ENCODE measurements at regions not wholly inside any gene's neighbourhood (a gene's known extent, or its start where the extent isn't known, plus 50 kb on each side); places are given as distances from the start of the nearest gene placed in this dataset.
"Not testable (repeated sequence)": the region's sequence is repeated elsewhere in the genome, so short reads cannot be mapped to it uniquely, and the experiment has no call there.

GRCh38 chr13:93017493-93018112, 209.0 kb upstream of the GPC6 start:
- DNase-seq: no peak

- DNase-seq: peak in 1 of 3 donors; percentile 1
Measured at GRCh38 chr13:93023929-93024328, 202.7 kb upstream of the GPC6 start.

DNA sequence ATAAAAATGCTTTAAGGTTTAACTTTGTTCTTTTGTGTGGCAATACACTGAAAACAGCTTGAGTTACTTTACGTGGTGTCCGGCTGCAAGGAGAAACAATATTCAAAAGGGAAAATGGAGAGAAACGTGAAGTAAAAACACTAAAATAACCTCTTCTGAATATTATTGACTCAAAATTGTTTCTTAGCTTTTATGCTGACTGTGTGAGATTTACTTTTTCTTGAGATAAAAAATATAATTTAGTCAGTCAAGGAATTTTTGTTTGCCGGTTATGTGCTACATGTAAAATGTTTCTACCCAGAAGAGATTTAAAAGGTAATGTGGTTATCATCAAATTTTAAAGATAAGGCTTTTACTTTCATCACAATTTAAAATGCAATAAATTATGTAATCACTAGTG, 200.6 kb upstream of the GPC6 start:
- no peak for DNase-seq

- DNase-seq: peak in 1 of 3 donors; percentile 24
Measured at GRCh38 chr13:93029536-93029935, 197.1 kb upstream of the GPC6 start.

DNA sequence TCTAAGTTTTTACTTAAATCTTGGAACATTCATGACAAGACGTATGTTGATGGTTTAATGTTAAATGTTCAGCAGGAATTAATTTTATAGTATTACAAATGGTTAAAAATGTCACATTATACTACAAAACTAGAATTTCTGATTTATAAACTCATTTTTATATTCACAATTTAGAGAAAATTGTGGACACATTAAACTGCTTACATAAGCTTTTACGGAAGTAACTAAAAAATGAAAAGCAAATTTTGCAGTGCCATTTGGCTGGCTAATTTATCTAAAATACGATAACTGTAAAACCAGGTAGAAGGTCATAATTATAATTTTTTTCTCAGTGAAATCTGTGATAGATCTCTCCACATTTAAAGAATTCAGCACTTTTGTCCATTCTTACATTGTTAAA, 190.2 kb upstream of the GPC6 start:
- no peak for DNase-seq

- DNase-seq: no peak
Measured at GRCh38 chr13:93037780-93038179, 188.8 kb upstream of the GPC6 start.

DNA sequence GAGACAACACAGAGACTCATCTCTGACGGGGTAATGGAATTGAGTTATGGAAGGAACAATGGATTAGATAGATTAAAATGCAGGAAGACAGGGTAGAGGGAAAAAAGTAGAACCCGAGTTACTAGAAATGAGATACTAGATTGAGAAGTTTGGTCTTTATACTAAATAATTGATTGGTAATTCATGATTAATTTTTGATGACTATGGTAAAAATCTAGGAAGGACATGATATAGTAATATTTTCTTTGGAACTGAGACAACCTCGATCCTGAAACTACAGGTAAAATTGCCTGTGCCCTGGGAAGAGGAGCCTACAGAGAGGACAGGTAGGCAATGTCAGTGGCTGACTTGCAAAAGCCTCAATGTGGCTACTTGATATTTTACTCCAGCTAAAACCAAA, 188.4 kb upstream of the GPC6 start:
- no peak for DNase-seq

- DNase-seq: peak in 1 of 3 donors; percentile 25
Measured at GRCh38 chr13:93039131-93039530, 187.5 kb upstream of the GPC6 start.

- DNase-seq: not testable (repeated sequence)
Measured at GRCh38 chr13:93041566-93041965, 185.0 kb upstream of the GPC6 start.

DNA sequence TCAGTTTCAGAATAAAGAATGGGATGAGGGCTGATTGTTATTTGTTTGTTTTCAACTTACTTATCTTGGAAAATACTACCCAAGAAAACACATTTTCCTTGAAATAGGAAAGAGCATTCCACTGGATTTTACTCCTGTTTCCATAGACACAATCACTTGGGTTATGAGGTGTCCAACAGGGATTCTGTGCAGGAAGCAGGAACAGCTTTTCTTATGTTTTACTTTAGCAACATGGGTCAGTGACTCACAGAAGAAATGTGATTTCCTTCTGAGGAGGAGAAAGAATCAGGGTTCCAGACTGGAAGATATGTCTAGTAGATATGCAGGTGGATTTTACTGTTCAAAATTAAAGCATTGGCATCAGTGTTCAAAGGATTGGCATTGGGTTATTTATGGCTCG, 180.8 kb upstream of the GPC6 start:
- no peak for DNase-seq

GRCh38 chr13:93055233-93055632, 171.4 kb upstream of the GPC6 start:
- DNase-seq: no peak

DNA sequence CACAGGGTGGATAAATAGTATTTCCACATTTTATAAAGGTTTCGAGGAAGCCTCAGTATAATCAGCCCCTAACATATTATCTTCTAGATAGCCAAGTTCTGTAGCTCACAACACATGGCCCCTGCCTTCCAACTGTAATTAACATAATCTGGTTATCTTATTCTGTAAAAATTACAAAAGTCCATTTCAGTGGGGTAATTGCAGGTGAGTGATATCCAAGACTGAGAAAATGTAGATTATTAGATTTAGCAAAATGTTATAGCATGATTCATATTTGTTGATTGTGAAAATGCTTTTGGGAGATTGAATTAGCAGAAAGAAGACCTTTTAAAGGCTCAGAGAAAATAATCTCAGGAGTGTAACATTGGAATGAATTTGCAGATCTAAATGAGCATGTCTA, 168.3 kb upstream of the GPC6 start:
- DNase-seq: no peak

DNA sequence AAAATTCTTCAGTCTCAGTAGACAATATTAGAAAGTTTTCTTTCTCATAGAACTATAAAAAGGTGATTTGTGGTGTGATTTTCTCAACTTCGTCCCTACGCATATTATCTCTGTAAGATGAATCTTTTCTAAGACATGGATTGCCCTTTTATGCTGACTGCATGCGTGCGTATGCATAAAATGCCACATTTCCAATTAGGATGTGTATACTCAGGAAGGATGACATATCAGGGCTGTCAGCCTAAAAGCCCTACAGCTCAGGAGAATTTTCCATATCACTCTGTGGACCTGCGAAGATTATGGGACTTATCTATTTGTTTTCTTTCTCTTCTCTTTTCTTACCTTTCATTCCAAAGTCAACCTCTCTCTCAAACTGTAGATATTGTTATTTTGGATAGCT, 166.5 kb upstream of the GPC6 start:
- DNase-seq: no peak

- peak in 2 of 3 donors; percentile 2 to 35 for DNase-seq
Measured at GRCh38 chr13:93066187-93066586, 160.4 kb upstream of the GPC6 start.

- peak in 1 of 3 donors; percentile 6 for DNase-seq
Measured at GRCh38 chr13:93079294-93079693, 147.3 kb upstream of the GPC6 start.

- no peak for DNase-seq
Measured at GRCh38 chr13:93080166-93080565, 146.4 kb upstream of the GPC6 start.

DNA sequence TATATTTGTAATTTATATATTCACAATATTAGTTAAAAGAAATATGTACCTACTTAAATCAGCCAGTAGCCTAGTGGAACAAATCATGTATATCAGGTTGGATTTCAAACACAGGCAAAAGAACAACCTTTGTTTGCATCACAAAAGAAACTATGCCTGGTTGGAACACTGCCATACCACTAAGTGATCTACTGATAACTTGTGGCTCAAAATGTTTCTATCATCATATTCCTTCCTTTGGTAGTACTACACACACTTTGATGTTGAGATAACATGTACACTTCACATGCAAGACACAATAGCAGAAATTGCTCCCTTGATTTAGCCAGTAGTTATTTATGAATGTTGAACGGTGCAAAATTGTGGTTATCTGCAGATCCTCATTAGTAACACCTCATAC, 146.0 kb upstream of the GPC6 start:
- peak in 1 of 3 donors; percentile 2 for DNase-seq

DNA sequence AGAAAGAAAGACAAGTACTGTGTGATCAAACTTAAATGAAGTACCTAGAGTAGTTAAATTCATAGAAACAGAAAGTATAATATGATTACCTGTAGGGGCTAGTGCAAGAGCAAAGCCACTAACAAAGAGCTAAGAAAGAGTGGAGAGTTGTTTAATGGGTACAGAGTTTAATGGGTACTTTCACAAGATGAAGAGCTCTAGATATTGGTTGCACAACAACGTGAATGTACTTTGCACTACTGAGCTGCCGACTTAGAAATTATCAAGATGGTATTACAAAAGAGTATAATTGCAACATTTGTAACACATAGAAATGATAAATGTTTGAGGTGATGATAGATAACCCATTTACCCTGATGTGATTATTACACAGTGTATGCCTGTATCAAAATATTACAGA, 140.3 kb upstream of the GPC6 start:
- DNase-seq: no peak

DNA sequence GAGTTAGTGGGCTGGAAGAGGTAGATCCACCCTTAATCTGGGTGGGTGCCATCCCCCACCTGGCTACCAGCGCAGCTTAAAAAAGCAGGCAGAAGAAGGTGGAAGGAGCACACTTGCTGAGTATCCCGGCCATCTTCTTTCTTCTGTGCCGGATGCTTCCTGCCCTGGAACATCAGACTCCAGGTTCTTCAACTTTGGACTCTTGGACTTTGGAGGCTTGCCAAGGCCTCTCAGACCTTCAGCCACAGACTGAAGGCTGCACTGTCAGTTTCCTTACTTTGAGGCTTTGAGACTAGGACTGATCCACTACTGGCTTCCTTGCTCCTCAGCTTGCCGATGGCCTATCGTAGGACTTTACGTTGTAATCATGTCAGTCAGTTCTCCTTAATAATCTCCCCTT, 127.6 kb upstream of the GPC6 start:
- no peak for DNase-seq

DNA sequence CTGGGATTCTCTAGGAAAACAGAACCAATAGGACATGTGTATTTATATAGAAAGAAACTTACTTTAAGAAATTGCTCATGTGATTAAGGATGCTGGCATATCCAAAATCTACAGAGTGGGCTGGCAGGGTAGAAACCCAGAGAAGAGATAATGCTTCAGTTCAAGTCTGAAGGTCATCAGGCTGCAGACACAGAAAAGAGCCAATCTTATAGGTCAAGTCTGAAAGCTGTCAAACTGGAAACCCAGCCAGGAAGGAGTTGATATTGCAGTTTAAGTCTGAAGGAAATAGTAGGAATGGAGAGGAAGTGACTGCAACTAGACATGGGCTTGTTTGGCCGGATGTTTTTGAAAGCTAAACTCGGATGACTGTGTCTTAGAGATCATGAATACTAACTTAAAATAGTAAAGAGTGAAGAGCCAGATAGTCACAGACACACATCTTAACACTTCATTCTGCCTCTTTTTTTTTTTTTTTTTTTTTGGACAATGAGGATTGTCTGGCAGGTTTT, 125.3 kb upstream of the GPC6 start:
- DNase-seq: no peak

DNA sequence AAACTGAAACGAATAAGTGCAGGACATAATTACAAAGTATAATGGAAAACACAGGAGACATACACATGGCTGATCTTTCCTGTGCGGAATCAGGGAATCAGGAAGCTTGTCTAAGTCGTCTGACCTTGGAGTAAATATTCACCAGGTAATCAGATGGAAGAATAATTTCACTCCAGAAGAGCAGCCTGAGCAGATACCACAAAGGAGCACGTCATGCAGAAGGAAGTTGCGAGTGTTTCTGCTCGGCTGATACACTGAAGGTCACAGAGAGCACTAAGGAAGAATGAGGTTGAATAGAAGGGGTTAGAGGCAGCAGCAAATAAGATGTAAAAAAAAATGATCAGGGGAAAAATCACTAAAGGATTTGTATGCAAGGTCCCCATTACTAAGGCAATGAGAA, 122.3 kb upstream of the GPC6 start:
- no peak for DNase-seq

GRCh38 chr13:93108111-93108601, 118.5 kb upstream of the GPC6 start:
- DNase-seq: no peak

DNA sequence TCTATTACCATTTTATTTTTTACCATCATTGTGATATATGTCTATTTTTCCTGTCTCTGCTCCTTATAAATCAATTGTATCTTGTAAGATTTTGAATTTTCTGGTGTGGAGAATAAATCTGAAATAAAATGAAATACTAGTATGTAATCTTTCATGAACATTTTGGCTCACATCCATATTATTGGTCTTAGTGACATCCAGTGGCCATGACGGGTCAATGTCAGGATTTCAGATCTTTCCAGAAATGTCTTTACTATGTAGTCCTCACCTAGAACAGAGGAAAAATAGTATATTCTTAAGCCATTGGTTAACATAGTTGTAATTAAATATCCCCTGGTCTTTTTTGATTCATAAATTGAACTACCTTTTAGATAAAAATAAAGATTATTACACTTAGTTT, 109.8 kb upstream of the GPC6 start:
- no peak for DNase-seq

GRCh38 chr13:93118081-93118615, 108.5 kb upstream of the GPC6 start:
- no peak for DNase-seq
